ENCODE measurements at regions not wholly inside any gene's neighbourhood (a gene's known extent, or its start where the extent isn't known, plus 50 kb on each side); places are given as distances from the start of the nearest gene placed in this dataset.

GRCh38 chr1:79613046-79613445 is 606.5 kb upstream of the ADGRL4 start:
- TF ChIP-seq POLR2A (IDR thresholded peaks at IDR 0.05; ENCODE audit: low read depth) = no peak
- no peak for TF ChIP-seq POLR2AphosphoS5 (IDR thresholded peaks at IDR 0.05)
- TF ChIP-seq CTCF (IDR thresholded peaks at IDR 0.05) = no peak
